ENCODE measurements at regions not wholly inside any gene's neighbourhood (a gene's known extent, or its start where the extent isn't known, plus 50 kb on each side); places are given as distances from the start of the nearest gene placed in this dataset.
A peak's percentile ranks its signal among the peaks of the same experiment; 100 is the strongest.

DNA sequence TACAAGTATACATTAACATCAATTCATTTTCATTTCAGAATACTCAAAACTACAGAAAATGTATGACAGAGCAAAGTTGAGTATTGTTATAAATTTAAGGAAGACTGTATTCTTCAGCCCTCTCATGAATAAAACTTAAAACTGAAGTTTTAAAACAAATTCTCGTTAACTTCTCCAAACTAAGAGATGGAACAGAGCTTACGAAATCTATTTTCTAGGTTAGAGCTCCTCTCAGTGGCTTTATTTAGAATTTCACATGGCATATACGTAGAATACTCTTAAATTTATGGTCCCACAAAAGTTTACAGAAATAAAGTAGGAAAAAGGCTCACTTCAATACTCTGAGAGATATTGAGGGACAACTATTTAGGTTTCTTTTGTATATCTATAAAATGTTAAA lies 612.1 kb downstream of the KCNJ3 start:
- no peak for TF ChIP-seq EZH2phosphoT487 (IDR thresholded peaks at IDR 0.05; ENCODE audit: borderline replicate concordance, low read length)
- TF ChIP-seq, protein P1, sequence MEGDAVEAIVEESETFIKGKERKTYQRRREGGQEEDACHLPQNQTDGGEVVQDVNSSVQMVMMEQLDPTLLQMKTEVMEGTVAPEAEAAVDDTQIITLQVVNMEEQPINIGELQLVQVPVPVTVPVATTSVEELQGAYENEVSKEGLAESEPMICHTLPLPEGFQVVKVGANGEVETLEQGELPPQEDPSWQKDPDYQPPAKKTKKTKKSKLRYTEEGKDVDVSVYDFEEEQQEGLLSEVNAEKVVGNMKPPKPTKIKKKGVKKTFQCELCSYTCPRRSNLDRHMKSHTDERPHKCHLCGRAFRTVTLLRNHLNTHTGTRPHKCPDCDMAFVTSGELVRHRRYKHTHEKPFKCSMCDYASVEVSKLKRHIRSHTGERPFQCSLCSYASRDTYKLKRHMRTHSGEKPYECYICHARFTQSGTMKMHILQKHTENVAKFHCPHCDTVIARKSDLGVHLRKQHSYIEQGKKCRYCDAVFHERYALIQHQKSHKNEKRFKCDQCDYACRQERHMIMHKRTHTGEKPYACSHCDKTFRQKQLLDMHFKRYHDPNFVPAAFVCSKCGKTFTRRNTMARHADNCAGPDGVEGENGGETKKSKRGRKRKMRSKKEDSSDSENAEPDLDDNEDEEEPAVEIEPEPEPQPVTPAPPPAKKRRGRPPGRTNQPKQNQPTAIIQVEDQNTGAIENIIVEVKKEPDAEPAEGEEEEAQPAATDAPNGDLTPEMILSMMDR (IDR thresholded peaks at IDR 0.05; ENCODE audit: low read depth, low read length, poor library complexity, severe bottlenecking), result peak; percentile 66

Data from DOHH2 (cell line).